Breast epithelium (tissue), 3 donors: ENCODE measurements at regions not wholly inside any gene's neighbourhood (a gene's known extent, or its start where the extent isn't known, plus 50 kb on each side); places are given as distances from the start of the nearest gene placed in this dataset.

Source experiments
- CTCF ChIP-seq, 3 donors: fragments of 450-650 bp; IDR thresholded peaks; one replicate each; pipeline ENCODE4 v1.5.1; 2016 to 2017; ENCODE audit warnings: antibody characterized with exemption in 3 of 3, mild to moderate bottlenecking in 3 of 3, moderate library complexity in 3 of 3
- POLR2A ChIP-seq: fragments of 450-650 bp; IDR thresholded peaks from one replicate; pipeline ENCODE4 v1.6.1; 2016; ENCODE audit warnings: antibody characterized with exemption, mild to moderate bottlenecking, moderate library complexity

GRCh38 chr5:96091874-96092273 lies 130.2 kb upstream of the ELL2 start:
- TF ChIP-seq CTCF (IDR thresholded peaks at IDR 0.05), result no peak
- TF ChIP-seq POLR2A, result no peak
